DMS53 treated with DMSO at 0.1 percent for 48 hours (cell line): ENCODE measurements at regions not wholly inside any gene's neighbourhood (a gene's known extent, or its start where the extent isn't known, plus 50 kb on each side); places are given as distances from the start of the nearest gene placed in this dataset.
"Not testable (repeated sequence)": the region's sequence is repeated elsewhere in the genome, so short reads cannot be mapped to it uniquely, and the experiment has no call there.

Source experiments
- DNase-seq: peaks from one replicate; lab custom pipeline; 2025; ENCODE audit not compliant: unreplicated experiment; lab: John Stamatoyannopoulos, UW

DNA sequence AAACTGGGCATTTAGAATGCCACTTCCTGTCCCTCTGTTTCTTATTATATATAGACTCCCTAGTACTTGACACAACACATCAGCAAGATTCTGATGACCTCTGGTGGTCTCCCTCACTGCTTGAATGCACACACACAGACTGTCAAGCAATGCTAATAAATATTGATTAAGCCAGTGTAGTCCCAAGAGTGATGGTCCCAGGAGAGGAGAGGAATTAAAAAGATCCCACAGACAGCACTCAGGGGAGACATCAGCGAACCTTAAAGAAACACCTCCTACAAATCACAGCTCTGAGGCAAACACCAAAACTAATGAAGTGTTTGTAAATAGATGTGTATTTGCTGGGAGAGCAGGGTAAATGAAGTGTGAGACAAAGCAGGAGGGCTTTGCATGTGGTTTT, 1291.2 kb downstream of the XPNPEP1 start:
- no peak for DNase-seq

DNA sequence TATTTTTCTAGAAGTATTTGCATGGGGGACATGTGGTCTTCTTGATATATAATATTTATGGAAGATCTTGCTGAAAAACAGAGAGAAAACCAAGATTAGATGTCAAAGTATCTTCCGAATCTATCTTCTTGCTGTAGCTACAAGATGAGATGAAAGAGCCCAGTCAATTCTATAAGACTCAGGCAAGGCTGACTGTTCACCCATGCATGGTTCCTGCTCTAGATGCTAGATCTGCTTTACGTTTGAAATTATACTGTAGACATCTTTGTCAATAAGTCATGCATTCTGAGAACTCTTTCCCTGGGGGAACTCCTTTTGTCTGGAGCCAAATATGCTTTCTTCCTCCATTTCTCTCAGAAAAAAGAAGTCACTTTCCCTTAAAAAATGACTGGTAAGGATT, 1292.0 kb downstream of the XPNPEP1 start:
- DNase-seq: no peak

DNA sequence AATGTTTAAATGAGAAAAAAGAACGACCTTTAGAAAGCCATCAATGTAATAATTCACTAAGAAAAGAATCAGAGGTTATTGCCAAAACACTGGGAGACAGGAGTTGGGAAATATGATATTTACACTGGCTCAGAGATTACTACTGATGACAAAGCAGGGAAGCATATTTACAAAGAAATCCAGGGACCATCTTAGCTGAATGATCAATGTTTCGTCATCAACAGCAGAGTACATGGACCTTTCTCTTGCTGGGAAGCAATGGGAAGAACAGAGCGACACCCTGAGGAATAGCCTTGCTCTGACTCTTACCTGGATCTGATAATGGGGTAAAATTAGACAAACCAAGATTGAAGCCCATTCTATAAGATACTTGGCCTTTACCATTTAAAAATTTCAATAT, 1293.5 kb downstream of the XPNPEP1 start:
- DNase-seq: no peak

DNA sequence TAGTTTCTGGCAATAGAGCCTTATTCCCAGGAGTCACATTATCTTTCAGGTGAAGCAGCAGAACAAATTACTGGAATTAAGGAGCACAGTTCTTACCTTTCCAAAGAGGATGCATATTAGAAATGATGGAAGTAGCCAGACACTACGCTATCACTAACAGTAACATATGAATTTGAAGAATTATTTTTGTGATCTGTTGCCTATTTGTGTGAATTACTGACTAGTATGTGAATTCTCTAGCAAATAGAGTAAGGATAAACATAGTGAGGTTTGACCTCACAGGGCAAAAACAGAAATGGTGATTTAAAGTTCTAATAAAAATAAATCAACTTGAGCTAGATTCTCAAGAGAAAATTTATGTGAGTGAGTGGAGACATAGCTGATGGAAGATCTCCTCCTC, 1299.3 kb downstream of the XPNPEP1 start:
- DNase-seq: no peak

DNA sequence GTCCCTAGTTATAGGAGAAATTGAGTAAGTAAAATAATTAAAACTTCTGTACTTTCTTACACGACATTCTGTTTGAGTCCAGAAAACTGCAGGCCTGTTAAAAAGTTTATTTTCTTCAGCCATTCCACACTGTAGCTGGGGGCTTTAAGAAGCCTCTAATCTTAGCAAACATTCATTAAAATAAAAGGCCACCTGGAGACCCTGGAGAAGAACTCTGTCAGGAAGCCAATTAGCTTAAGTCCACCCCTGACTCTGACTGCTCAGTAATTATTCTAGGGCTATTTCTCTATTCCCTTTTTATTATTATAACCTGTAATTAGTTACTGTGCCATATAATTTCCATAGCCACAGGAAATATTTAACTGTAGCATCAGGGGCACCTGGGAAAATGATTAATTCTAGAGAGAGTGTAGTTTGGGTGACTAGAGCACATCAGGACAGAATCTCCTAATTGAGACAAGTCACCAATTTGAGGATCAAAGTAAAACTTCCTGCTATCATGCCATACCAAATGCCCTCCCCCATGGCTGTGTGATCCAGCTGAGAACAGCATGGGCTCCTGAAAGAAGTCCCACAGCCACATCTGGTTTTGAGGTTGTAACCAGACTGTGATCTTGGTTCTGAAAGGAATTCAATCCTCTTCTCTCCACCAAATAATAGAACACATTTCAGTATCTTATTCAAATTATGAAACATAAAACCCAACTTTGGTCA, 1302.3 kb downstream of the XPNPEP1 start:
- DNase-seq: no peak

DNA sequence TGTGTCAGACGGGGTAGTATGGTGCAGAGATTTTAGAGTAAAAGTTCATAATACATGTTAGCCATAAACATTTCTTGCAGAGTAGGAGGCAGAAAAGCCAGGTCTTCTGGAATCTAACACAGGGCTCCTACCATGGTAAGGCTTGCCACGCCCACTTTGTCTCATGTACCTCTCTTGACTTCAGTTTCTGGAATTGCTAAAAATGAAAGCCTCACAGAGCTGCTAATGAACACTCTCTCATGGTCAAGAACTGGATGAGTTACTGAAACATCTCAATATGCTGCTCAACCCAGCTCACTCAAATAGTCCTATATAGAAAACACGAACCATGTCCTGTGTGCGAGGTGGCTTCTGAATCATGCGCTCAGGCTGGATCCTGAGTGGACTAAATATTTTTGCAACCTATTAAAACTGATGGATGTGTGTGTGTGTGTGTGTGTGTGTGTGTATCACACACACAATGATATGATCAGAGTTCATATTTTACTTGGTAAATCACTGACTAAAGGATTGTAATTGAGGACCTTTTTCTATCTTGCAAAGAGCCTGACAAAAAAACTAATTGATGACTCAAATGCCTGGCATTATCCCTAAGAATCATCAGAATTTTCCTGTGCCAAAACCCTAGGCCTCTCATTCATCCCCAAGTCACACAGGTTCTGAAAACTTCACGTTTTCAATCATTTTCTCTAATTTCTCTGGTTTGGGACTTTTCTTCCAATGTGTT, 1306.6 kb downstream of the XPNPEP1 start:
- no peak for DNase-seq

DNA sequence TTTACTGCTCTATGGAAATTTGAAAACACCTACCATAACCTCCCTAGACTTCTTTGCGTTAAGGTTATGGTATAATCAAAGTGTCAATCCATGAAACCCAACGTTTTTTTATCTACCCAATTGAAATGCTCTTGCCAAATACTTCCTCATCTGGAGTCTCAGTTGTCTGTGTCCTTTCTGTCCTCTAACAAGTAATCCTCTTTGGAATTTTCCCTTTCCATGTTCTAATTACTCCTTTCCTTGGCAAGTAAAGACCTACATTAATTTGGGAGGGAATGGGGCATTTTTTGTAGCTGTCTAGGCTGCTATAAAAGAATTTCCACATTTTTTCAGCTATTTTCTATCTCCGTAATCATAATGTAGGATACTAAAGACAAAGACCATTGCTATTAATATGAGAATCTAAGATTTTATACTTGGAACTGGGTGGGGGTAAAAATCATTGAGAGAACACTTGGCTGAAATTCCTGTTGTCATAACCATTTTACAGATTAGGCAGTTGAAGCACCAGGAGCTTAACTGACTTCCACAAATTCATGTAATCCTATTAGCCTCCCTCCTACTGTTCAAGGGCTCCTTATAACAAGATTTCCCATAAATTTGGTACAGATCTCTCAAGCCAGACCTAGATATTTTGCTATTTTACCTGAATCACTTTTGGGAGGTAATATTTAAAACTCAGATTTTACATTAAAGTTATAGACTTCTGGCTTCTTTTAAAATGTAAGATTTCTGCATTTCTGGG, 1307.6 kb downstream of the XPNPEP1 start:
- no peak for DNase-seq

DNA sequence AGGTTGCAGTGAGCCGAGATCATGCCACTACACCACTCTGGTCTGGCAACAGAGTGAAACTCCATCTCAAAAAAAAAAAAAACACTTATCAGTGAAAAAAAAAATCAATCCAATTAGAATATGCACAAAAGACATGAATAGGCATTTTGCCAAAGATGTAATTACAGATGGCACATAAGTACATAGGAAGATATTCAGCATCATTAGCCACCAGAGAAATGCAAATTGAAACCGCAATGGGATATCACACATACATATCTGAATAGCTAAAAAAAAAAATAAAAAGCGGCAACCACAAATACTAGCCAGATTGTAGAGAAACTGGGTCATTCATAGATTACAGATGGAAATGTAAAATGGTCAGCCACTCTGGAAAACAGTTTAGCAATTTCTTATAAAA, 1310.8 kb downstream of the XPNPEP1 start:
- no peak for DNase-seq

DNA sequence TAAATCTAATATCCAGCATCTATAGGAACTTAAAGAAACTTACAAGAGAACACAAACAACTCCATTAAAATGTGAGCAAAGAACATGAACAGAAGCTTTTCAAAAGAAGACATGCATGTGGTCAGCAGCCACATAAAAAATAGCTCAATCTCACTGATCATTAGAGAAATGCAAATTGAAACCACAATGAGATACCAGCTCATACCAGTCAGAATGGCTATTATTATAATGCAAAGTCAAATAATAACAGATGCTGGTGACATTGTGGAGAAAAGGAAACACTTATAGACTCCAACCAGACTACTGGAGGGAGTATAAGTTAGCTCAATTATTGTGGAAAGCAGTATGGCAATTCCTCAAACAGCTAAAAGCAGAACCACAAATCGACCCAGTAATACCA, 1314.5 kb downstream of the XPNPEP1 start:
- DNase-seq: no peak

DNA sequence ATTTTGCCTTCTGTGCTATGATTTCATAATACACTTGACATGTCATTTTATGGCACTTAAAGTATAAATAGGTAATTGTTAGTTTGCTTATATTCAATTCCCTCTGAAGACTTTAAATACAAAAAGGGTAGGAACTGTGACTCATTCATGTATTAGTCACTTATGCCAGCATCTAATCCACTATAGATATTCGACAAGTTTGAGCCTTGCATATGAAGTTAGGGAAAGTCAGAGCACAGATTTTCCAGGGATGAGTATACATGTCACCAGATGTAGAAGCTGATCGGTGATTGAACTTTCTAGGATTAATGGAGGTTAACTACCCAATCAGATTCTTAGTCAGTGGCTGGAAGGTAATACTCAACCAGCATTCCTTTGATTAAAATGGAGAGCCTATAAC, 1321.5 kb downstream of the XPNPEP1 start:
- DNase-seq: no peak

DNA sequence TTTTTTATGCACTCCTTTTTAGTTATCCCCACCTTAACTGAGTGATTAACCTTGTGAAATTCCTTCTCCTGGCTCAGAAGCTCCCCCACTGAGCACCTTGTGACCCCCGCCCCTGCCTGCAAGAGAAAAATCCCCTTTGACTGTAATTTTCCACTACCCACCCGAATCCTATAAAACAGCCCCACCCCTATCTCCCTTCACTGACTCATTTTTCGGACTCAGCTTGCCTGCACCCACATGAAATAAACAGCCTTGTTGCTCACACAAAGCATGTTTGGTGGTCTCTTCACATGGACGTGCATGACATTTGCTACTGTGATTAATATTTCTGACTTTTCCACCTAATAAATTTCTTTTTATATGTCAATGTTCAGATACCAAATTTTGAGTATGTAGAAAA, 1322.8 kb downstream of the XPNPEP1 start:
- DNase-seq: not testable (repeated sequence)

DNA sequence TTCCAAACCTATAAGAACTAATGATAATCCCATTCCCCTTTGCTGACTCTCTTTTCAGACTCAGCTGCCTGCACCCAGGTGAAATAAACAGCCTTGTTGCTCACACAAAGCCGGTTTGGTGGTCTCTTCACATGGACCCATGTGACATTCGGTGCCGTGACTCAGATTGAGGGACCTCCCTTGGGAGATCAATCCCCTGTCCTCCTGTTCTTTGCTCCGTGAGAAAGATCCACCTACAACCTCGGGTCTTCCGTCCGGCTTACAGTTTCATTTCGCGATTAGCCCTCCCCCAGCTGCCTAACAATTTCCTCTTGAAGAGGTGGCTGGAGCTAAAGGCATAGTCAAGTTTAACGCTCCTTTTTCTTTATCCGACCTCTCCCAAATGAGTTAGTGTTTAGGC, 1324.0 kb downstream of the XPNPEP1 start:
- DNase-seq: not testable (repeated sequence)

DNA sequence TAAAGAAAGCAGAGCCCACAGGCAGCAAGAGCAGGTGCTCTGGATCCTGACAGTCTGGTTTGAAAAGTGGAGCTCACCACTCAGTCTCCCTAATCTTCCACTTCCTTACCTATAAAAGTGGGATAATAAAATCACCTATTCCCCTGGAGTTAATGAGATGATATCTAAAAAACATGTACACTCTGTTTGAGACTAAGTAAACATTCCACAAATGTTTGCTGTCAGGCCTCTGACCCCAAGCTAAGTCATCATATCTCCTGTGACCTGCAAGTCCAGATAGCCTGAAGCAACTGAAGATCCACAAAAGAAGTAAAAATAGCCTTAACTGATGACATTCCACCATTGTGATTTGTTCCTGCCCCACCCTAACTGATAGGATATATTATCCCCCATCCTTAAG, 1324.5 kb downstream of the XPNPEP1 start:
- no peak for DNase-seq

DNA sequence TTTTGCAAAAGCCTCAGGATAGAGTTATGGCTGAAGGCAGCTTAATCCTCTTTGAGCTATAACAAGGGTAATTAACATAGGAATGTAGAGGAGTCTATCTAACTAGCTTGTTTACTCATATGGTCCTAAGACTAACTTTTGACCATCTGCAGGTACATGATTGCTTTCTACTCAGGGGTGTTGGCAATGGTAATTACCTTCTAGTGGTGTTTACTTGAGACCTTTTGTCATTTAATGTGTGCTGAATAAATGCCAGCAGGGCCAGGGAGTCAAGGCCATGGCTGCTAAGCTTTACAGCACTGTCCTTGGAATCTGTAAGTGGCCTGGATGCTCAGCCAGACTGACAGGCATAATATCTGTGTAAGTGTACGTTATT, 1325.0 kb downstream of the XPNPEP1 start:
- DNase-seq: no peak

DNA sequence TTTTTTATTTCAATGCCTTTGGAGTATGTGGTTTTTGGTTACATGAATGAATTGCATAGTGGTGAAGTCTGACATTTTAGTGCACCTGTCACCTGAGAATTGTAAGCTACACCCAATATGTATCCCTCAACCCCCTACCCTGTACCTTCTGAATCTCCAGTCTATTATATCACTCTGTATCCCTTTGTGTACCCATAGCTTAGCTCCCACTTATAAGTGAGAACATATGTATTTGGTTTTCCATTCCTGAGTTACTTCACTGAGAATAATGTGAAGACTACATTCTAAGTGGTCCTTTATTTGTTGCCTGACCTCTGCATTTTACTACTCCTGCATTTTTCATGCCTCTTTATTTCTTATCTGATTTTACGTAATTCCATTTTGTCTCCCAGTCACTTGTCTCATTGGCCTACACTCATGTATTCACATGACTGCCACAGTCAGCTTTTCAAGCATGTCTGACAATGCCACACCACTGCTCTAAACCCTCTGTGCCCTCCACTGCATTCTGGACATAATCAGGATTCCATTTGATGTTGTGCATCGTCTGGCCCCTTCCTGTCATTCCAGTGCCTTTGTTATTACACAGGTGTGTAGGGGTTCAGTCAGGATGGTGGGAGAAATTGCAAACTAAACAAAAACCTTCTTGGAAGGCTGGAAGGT, 1325.5 kb downstream of the XPNPEP1 start:
- no peak for DNase-seq

DNA sequence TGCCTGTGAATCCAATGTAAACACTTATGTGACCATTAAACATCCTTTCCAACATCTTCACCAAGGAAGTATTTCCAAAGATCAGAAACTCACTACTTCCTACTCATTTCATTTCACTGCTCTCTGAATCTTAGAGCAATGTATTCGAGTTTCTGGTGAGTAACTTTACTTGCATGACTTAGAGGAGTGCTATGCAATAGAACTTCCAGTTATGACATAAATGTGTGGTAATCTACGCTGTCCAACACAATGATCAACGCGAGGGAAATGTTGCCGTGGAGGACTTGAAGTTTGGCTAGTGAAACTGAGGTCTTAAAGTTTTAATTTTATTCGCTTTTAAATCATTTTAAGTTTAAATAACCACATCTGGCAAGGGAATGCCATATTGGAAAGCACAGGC, 1326.3 kb downstream of the XPNPEP1 start:
- DNase-seq: no peak

DNA sequence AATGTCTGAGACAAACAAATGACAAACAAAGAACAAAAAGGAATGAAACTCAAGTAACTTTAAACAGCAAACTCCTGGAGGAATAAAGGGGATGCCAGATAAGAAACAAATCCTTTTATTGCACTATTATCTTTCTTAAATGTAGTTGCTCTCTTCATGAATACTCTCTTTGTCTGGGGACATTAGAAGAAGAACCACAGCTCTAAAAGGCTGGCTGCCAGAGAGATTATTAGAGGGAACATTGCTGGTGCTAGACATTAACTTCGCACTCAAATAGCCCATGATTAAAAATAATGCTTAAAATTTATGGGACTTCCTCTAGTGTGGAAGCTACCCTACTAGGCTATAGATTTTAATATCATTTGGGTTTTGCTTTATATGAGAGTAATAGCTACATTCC, 1330.4 kb downstream of the XPNPEP1 start:
- DNase-seq: no peak

DNA sequence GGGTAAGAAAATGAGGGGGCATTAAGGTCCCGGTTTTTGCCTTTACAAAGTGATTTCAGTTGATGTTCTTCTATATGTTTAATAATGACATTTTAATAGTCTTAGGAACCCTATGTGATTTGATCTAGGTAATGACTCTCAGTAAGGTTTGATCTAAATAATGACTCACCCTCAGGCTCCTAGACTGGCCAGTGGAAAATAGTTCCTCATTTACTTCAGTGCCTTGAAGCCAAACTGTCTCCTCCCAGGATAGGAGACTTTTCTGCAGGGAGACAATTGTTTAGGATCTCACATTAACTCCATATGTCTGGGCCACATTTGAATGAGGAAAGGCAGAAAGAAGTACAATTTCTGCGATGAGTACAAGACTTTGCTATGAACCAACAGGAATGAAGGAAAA, 1331.9 kb downstream of the XPNPEP1 start:
- DNase-seq: no peak

DNA sequence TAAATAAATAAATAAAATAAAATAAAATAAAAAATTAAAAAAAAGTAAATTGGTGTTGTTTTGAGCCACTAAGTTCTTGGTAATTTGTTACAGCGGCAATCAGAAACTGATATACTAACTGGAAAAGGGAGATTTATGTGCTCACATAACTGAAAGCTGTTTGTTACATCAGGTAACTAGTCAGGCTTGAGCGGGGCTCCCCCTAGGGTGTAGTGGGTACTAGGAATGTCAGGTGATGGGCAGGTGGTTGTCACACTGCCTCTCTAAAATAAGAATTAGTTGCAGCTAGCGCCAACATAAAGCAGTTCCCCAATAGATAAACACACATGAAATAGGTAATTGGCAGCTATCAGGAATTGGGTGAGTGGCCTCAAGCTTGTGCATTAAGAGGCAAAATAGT, 1336.9 kb downstream of the XPNPEP1 start:
- DNase-seq: no peak

DNA sequence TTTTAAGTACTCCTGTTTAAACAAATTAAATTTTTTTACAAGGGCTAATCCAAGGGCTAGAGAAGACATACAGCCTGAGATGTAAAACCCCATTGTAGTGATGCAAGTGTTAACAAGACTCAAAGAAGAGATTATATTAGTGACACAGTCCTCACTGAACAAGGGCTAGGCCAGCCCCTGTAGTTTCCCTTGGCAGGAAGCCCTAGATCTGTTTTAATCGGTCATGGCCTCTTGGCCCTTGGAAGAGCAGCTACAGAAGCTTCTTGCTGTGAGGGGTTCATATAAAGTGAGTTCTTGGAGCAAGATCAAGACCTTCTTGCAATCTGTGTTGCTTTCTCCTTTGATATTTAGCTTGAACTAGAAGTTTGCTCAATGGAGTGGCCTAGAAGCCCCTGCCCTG, 1339.4 kb downstream of the XPNPEP1 start:
- no peak for DNase-seq

DNA sequence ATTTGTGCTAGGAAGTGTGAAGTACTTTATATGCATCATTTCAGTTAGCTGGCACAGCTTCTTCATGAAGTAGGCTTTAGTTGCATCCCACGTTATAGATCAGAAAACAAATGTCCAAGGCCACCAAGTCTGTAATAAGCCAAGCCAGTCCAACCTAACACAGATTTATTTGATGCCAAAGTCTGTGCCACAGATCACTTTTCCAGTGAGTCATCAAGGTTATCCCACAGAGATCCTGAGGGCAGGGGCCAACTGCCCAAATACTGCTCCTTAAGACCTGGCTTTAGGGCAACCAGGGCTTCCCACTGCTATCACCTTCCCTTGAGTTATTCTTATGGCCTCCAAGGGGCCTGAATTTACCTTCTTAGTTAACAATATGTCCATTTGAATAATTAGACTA, 1340.4 kb downstream of the XPNPEP1 start:
- no peak for DNase-seq

DNA sequence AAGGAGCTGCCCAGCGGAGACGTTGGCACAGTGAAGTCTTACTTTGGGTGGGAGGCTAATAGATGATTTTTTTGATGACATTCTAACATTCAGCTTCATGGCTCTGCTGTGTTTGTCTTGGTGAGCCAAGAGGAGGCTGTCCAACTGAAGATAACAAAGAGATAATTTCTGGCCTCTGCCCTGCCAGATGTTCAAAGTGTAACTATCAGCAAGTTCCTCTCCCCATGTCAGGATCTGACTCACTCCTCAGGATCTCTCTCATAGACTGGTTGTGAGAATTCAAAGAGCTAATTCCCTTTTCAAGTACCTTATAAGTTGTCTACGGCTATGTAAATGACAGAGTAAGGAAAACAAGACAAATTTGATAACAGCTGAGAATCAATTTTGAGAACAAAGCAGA, 1340.9 kb downstream of the XPNPEP1 start:
- DNase-seq: no peak
